Kidney epithelial cell (primary cell): ENCODE measurements at regions not wholly inside any gene's neighbourhood (a gene's known extent, or its start where the extent isn't known, plus 50 kb on each side); places are given as distances from the start of the nearest gene placed in this dataset.

Source experiments
- DNase-seq: peaks from one replicate; pipeline ENCODE4 v3.0.0-alpha.2; 2010; ENCODE audit warnings: low read depth
- H3K27me3 ChIP-seq: 2 replicates; pipeline ENCODE4 v1.6.0; 2011; ENCODE audit warnings: low read length; ENCODE audit not compliant: control insufficient read depth, insufficient read depth
- H3K36me3 ChIP-seq: 2 replicates; pipeline ENCODE4 v1.5.1; 2011; ENCODE audit warnings: low read length; ENCODE audit not compliant: control insufficient read depth, insufficient read depth
- H3K4me3 ChIP-seq: 2 replicates; pipeline ENCODE4 v1.5.1; 2011; ENCODE audit warnings: low read depth, mild to moderate bottlenecking, control low read depth, low read length
- CTCF ChIP-seq: IDR thresholded peaks from 2 replicates; pipeline ENCODE4 v1.5.1; 2011; ENCODE audit warnings: mild to moderate bottlenecking, moderate library complexity, low read length, control low read depth, inconsistent platforms; ENCODE audit not compliant: insufficient read depth, poor library complexity, severe bottlenecking

GRCh38 chr6:4470698-4471210, 305.4 kb upstream of the CDYL start:
- no peak for TF ChIP-seq CTCF
- H3K36me3 ChIP-seq = no peaks in the 10 kb centered on the region
- H3K27me3 ChIP-seq = no peaks in the 10 kb centered on the region
- no peak overlapping the region for H3K4me3 ChIP-seq
- no peak for DNase-seq

- Histone ChIP-seq H3K36me3 (no peaks in the 10 kb centered on the region), H3K27me3 (no peaks in the 10 kb centered on the region), H3K4me3 (no peak overlapping the region)
- no peak for DNase-seq
- peak; percentile 6 for TF ChIP-seq CTCF
Measured at GRCh38 chr6:4466769-4467480, 309.3 kb upstream of the CDYL start.

DNA sequence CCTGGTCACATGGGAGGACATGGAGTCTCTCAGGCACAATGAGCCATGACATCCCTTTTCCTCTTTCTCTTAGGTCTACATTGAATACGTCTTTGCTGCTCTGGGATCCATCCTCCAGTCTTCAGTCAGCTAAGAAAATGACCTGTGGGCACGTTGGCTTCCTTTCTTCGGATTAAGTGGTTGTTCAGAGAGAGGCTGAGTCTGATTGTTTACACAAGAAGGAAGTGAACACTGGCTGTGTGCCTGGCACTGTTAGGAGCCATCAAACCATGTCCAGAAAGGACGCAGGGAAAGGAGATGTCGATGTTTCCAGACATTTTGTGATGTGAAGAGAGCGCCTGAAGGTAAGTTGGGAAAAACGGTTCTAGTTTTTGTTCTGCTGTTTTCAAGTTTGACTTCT, 309.9 kb upstream of the CDYL start:
- Histone ChIP-seq H3K27me3 (no peaks in the 10 kb centered on the region), H3K4me3 (no peak overlapping the region), H3K36me3 (no peaks in the 10 kb centered on the region)
- TF ChIP-seq CTCF = no peak
- DNase-seq = peak; percentile 19

DNA sequence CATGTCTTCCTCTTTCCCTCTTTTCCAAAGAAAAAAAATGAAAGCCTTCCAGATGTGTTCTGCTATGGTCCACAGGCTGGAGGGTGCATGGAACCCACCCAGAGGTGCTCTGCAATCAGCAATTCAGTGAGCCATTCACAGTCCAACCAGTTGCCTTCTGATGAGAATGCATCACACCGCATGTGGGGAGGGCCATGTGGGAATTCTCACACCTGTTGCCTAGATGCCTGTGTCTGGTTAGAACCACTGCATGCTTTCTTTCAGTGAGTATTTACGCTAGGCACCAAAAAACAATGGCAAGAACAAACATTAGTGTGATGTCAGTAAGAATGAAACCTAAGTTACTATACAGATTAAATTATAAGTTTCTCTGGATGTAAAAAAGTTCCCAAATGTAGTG, 311.6 kb upstream of the CDYL start:
- Histone ChIP-seq H3K27me3 (no peaks in the 10 kb centered on the region), H3K36me3 (no peaks in the 10 kb centered on the region), H3K4me3 (no peak overlapping the region)
- TF ChIP-seq CTCF = no peak
- no peak for DNase-seq

DNA sequence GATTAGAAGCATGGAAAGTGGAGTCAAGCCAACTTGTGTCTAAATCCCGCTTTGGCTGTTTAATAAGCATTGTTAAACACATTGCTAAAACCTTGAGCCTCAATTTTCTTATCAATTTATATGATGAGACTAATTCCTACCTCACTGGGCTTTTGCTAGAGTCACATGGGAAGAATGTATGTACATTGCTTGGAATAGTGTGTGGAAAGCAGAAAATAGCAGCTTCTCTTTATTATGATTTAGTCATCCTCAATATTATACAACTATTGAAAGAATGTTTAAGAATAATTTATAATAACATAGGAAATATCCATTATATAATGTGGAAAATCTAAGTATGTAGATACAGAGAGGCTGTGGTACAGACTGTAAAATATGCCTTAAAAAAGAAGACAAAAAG, 313.0 kb upstream of the CDYL start:
- no peaks in the 10 kb centered on the region for H3K36me3 ChIP-seq
- no peak overlapping the region for H3K4me3 ChIP-seq
- no peaks in the 10 kb centered on the region for H3K27me3 ChIP-seq
- TF ChIP-seq CTCF = no peak
- DNase-seq = no peak
